RWPE1 (cell line): ENCODE measurements at regions not wholly inside any gene's neighbourhood (a gene's known extent, or its start where the extent isn't known, plus 50 kb on each side); places are given as distances from the start of the nearest gene placed in this dataset.

Experiments
- CTCF ChIA-PET: fragments of 350-600 bp; sonication (Branson Sonifier 250); formaldehyde crosslinking; extraction: SDS; loops from one replicate; lab custom pipeline; 2021; lab: Yijun Ruan, JAX
- POLR2A ChIA-PET: fragments of 400-600 bp; formaldehyde crosslinking; extraction: SDS; loops from one replicate; lab custom pipeline; 2020; ENCODE audit warnings: antibody characterized with exemption; ENCODE audit not compliant: low non-redundant PET; lab: Yijun Ruan, JAX
- DNase-seq: peaks from one replicate; pipeline ENCODE4 v3.0.0; 2012; ENCODE audit warnings: low spot score
- H3K27ac ChIP-seq: fragments of 450-650 bp; 2 replicates; pipeline ENCODE4 v1.5.1; 2017
- TF ChIP-seq, protein P1 (sequence below): fragments of 450-650 bp; conservative IDR thresholded peaks from 2 replicates; pipeline ENCODE4 v1.5.1; 2017; ENCODE audit warnings: low read depth, mild to moderate bottlenecking

GRCh38 chr16:73629011-73629410, 581.1 kb upstream of the ZFHX3 start:
- TF ChIP-seq, protein P1, sequence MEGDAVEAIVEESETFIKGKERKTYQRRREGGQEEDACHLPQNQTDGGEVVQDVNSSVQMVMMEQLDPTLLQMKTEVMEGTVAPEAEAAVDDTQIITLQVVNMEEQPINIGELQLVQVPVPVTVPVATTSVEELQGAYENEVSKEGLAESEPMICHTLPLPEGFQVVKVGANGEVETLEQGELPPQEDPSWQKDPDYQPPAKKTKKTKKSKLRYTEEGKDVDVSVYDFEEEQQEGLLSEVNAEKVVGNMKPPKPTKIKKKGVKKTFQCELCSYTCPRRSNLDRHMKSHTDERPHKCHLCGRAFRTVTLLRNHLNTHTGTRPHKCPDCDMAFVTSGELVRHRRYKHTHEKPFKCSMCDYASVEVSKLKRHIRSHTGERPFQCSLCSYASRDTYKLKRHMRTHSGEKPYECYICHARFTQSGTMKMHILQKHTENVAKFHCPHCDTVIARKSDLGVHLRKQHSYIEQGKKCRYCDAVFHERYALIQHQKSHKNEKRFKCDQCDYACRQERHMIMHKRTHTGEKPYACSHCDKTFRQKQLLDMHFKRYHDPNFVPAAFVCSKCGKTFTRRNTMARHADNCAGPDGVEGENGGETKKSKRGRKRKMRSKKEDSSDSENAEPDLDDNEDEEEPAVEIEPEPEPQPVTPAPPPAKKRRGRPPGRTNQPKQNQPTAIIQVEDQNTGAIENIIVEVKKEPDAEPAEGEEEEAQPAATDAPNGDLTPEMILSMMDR, result no peak
- DNase-seq, result no peak
- CTCF ChIA-PET, result no interaction called here
- no peak overlapping the region for H3K27ac ChIP-seq
- POLR2A ChIA-PET, result no interaction called here

GRCh38 chr16:73617738-73618137, 569.8 kb upstream of the ZFHX3 start:
- CTCF ChIA-PET, result no interaction called here
- DNase-seq, result no peak
- H3K27ac ChIP-seq, result no peak overlapping the region
- POLR2A ChIA-PET, result no interaction called here
- TF ChIP-seq, protein P1, result no peak

GRCh38 chr16:73616770-73617169, 568.8 kb upstream of the ZFHX3 start:
- TF ChIP-seq, protein P1, result no peak
- CTCF ChIA-PET, result no interaction called here

DNA sequence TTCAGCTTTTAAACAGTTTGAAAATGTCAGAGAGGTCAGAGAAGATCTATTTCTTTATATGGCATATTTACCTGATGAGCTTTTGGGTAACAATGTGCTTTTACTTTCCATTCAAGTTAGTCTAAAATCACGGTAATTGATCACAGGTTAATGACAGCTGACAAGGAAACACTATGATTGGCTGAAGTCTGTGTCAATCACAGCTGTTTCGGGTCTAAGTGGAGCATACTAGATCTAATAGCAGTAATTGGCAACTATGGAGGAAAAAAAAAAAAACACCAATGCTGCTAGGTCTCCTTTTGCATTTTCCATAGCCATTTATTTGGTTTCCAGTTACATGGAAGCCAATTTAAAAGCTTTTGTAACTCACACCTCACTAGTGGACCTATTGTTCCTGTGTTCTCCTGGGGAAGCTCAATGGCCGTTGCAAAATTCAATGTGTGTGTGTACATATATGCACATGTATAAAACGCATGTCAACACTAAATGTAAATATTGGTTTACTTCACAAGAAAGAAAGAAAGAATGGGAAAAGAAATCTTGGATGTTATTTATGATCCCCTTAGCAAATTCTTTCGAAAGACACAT, 568.3 kb upstream of the ZFHX3 start:
- ChIA-PET POLR2A (no interaction called here), CTCF (no interaction called here)
- no peak overlapping the region for H3K27ac ChIP-seq
- TF ChIP-seq, protein P1, result no peak
- DNase-seq, result peak; percentile 11

More at GRCh38 chr16:73616770-73617169, 568.8 kb upstream of the ZFHX3 start:
- POLR2A ChIA-PET, result no interaction called here
- DNase-seq, result no peak
- no peak overlapping the region for H3K27ac ChIP-seq

DNA sequence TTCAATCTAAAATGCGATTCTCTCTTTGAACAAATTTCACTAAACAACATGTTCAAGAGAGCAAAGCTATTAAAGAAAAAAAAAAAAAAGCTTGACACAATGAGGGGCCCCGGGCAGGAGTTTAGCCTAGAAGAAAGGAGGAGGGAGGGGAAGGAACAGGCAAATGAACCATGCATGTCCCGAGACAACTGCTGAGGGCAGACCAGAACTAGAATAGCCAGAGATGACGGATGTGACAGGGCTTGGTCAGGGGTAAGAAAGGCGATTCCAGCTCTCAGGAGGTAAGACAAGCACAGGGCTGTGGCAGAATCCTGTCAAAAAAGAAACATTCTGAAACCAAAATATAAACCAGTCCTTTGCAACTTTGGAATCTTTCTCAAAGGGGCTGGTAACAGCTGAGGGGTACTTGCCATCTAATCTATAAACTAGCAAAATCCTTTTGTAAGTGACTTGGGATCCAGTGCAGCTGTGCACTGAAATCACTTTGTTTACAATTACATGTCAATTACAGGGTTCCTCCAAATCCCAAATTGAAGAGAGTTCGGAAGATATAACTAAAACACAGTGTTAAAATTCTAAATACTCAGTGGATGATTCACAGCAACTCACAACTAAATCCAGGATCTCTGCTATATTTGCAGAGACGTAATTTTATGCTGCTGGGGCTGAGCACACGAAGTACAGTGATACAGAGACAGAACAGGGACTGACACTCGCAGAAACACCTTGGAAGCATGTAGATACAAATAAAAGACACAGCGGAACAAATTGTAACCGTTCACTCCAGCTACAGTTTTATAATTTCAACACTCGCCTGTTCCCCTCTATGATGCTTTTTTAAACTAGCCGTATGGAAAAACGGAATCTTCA, 567.4 kb upstream of the ZFHX3 start:
- CTCF ChIA-PET, result no interaction called here

GRCh38 chr16:73614131-73614530, 566.2 kb upstream of the ZFHX3 start:
- TF ChIP-seq, protein P1, result no peak
- no peak overlapping the region for H3K27ac ChIP-seq
- POLR2A ChIA-PET, result no interaction called here
- CTCF ChIA-PET, result no interaction called here
- no peak for DNase-seq

More for the DNA sequence above, 567.4 kb upstream of the ZFHX3 start:
- TF ChIP-seq, protein P1, result no peak
- DNase-seq, result no peak
- POLR2A ChIA-PET, result no interaction called here
- no peak overlapping the region for H3K27ac ChIP-seq
